Stimulated activated CD4-positive, alpha-beta T cell treated with anti-CD3 and anti-CD28 coated beads, Interleukin-1b, Interleukin-23, amount 100 ng/mL, for 48 hours (primary cell): ENCODE measurements at regions not wholly inside any gene's neighbourhood (a gene's known extent, or its start where the extent isn't known, plus 50 kb on each side); places are given as distances from the start of the nearest gene placed in this dataset.
"Not testable (repeated sequence)": the region's sequence is repeated elsewhere in the genome, so short reads cannot be mapped to it uniquely, and the experiment has no call there.

Experiments used
- DNase-seq: peaks from one replicate; pipeline ENCODE4 v3.0.0-alpha.2; 2020

DNA sequence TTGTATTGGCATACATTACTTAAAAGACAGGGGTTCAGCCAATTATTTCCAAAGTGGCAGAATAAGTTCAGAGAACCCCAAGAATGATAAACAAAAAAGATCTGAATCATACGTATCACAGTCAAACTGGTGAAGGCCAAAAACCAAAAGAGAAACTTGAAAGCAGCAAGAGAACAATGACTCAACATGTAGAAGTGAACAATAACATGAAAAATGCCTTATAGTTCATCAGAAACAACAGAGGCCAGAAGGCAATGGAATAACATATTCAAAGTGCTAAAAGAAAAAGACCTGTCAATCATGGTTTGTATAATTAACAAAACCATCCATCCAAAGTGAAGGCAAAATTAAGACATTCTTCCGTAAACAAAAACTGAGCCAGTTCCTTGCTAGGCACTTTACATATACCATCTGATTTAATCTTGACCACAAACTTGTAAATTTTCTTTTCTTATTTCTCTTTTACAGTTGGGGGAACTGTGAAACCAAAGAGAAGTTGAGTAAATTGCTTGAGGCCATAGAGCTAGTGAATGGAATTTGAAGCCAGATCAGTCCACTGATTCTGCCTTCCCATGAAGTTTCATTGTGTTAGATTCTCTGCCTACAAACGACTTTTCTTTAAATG, 232.1 kb upstream of the SEL1L start:
- no peak for DNase-seq

DNA sequence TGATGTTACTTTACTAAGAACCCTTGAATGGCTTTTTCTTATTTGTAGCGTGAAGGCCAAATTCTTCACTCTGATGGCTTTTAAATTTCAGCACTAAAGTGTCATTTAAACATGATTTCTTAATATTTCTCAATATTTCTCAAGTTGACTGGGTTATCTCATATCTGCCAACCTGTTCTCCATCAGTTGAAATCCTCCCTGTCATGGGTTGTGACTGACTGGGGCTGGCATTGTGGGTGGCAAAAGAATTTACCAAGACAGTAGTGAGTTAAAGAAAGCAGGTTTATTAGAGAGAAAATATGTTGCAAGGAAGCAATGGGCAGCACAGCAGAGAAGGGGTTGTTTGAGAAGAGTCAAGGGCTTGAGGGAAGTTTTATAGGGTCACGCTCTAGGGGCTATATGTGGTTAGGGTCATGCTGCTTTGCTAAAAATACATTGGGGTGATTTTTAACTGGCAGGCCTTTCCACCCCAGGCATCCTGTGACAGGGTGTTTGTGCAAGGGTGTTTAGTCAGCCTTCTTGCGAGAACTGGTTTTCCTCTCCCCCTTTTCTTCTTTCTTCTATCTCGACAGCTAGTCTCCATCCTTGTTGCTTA, 232.8 kb upstream of the SEL1L start:
- DNase-seq: no peak

DNA sequence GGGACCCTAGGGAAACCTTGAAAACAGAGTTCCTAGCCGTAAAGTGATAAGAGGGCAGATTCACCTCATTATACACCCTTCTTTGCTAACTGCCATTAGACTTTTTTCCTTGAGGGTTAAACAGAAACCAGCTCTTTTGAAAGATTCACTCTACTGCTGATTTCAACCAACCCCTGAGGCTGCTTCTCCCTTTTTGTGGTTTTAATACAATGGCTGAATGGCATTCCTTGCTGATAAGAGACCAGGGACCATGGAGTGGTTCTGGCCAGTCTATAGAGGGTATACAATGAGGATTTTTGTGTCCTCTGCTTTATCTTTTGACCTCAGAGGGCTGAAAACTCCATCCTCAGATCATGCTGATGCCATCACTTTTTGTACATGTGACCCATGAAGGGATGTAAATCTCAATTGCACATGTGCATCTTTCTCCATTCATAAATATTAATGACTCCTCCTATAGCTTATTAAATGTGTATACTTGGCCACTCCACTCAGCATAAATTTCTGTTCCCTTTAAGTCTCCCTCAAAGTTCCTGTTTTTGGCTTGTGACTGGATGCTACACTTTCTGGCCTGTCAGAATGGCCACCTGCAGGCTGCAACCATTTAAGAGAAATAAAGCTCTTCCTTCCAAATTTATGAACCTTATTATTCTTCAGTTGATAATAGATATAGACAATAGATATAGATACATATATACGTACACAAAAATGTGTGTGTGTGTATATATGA, 233.8 kb upstream of the SEL1L start:
- DNase-seq: no peak

DNA sequence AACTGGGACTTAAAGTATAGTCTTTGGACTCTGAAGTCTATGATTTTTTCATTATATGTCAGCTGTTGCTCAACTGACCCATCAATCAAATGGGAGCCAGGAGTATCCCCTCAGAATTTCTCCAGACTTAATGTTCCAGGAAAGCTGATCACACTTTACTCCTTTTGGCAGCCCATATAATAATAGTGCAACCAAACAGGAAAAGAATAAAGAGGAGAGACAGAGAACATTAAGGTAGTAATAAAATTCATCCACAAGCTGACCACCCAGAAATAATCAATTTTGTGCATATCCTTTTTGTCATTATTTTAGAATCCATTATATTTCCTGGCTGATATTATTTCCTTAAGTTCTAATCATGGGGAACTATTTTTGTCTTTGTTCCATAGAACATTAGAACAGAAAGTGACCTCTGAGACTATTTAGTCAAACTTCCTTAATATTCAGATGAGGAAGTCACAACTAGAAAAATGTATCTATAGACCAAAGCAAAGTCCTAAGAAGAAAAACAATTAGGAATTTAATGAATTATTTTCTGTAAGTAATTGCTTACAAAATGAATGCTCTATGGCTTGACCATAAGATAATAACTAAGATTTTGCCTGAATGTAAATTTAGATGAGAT, 238.1 kb upstream of the SEL1L start:
- no peak for DNase-seq

DNA sequence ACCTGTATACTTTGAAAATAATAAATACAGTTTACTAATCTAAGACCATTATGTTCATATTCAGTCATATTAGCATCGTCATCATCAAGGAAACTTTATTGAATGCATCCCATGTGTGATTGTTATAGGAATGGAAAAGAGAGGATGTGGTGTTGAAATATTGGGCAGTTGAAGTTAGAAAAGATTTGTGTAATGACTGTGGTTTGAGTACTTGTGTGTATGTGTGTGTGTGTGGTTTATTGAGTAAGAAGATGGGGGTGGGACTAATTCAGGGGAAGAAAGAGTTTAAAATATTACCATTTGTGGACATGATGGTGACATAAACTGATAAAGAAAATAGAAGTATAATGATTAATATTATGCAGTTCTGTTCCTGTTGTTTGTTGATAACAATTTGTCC, 238.7 kb upstream of the SEL1L start:
- DNase-seq: no peak

DNA sequence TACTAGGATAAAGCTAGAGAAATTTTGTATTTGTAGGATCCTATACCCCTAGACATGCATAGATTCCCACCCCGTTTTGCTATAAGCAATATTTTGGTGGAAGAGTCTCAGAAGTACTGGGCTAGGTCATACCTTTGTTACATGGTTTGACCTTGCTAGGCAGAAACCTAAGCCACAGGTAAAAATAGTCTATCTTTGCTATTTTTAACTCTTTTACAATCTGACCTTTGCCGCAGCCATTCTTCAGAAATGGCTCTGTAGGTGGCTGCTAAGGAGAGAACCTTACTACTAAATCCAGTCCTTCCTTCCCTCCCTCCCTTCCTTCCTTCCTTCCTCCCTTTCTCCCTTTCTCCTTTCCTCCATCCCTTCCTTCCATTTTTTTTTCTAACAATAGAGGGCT, 242.9 kb upstream of the SEL1L start:
- no peak for DNase-seq

DNA sequence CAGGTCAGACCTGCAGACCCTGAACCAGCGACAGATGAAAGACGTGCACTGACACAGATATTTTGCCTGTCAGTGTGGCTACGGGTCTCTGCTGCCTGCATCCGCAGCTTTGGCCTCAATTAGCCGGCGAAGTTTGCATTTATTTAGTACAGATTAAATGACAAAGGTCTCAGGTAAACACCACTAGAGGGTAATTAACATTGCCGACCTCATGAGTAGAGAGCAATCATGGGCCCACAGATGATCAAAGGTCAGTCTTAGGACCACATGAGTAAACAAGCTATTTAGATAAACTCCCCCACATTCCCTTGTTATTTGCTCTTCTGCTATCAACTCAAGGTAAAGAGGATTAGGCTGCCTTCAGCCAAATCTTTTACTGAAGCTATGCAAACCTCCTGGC, 248.1 kb upstream of the SEL1L start:
- not testable (repeated sequence) for DNase-seq

DNA sequence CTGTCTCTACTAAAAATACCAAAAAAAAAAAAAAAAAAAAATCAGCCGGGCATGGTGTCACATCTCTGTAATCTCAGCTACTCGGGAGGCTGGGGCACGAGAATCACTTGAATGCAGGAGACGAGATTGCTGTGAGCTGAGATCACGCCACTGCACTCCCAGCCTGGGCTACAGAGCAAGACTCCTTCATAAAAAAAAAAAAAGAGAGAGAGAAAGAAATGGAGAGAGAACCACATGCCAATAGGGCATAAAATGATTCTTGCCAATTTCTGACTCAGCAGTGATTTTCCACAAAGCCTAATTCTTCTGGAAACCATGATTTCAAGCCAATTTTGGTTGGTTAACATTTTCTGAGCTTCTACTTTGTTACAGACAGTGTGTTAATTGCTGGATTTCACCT, 250.4 kb upstream of the SEL1L start:
- DNase-seq: no peak

DNA sequence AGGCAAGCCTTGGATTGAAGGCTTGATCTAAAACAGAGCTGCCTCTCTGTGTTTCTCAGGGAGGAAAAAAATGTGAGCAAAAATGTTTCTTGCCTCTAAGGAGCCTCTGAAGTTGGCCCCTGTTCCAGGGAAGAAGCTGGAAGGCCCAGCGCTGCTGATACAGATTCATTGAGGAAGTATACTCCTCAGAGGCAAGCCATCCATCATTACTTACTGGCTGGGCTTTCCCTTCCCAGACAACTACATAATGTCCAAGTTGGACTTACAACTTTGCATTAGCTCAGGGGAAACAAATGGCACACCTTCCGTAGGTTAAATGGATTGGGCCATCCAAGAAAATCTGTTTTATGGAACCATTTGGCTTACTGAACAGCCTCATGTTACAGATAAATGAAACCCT, 263.7 kb upstream of the SEL1L start:
- DNase-seq: no peak

DNA sequence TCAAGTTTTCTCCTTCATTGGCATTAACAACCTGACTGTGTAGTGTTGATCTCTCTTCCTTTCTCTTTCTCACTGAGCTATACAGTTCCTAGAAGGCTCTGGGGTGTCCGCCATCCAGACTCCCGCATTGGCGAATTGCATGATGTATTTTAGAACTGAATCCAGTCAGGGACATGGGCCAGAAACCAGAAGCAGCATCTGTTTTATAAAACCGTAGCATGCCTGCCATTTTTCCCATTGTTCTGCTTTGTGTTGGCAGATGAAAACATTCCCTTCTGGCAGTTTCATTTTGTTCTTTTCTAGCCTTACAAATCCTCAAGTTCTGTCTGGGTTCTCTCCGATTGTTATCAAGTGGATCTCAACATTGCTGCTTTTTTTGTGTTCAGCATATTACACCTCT, 268.3 kb upstream of the SEL1L start:
- no peak for DNase-seq

DNA sequence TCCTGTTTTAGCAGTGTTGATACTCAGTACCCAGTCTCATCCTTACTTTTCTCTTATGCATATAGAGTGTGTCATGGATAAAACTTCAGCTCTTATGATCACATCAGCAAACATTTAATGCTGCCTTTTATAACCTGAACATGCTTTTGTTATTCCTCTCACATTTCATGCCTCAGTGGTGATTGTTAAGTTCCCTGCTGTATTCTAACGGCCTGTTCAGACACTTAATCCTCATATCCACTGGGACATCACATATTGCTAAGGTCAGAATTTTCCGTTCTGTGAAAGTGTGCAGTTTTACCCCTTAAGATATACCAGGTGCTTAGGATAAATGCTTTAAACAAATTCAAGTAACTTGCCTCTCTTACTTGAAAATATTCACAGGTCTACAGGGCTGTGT, 268.7 kb upstream of the SEL1L start:
- no peak for DNase-seq

DNA sequence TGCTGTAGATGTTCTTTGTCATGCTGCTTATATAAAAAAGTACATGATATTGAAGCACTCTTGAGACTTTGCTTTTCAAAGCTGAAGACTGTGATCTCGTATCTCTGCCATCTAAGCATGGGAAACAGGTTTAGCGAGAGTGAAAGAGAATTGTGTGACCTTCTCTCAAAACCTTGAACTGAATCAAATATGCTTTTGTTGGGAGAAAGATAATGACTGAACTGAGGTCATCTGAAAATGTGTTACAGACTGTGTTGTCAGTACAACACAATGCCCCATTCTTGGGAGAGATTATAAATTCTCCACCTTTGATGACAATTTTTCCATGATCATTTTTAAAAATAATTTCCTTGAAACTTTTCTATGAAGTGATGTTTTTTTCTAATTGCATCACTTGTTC, 272.1 kb upstream of the SEL1L start:
- DNase-seq: no peak

DNA sequence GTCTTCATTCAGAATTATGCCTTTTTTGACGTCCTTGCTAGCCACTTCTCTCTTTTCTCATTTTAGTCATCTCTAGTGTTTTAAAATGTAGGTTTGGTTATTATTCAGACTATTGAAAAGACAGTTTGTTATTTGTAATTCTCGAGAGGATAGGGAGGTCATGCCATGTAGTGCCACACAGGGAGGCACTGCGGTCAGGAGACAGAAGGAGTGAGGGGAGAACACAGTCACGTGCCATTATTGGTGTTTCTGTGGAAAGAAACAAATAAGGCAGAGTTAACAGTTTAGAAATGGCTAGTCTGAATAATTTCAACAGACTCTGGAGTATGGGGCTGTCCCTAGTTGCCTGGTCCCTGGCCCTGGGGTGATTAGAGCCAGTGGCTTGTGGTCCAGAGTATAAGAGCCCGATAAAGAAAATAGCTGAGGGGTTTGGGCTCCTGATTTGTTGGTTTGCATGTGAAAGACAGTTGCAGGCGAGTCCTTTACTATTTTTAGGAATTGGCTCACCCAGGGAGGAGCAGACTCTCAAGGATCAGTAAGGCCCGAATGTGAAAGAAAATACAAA, 278.1 kb upstream of the SEL1L start:
- DNase-seq: no peak

DNA sequence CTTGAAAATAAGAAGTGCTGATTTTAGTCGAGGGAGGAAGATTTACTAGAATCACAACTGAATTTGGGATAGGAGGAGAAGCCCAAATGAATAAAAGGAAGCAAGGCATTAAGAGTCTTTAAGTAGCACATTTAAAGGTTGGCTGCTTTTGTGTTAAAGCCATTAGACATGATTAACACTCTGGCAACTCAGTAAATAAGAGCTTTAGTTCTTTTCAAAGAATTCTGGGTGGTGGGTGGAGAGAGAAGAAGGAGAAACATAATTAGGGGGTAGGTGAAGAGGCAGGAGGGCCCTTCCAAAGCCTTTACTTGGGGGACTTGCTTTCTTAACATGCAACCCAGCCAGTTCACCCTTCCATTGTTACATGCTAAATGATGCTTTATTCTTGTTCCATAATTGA, 284.6 kb upstream of the SEL1L start:
- DNase-seq: no peak

DNA sequence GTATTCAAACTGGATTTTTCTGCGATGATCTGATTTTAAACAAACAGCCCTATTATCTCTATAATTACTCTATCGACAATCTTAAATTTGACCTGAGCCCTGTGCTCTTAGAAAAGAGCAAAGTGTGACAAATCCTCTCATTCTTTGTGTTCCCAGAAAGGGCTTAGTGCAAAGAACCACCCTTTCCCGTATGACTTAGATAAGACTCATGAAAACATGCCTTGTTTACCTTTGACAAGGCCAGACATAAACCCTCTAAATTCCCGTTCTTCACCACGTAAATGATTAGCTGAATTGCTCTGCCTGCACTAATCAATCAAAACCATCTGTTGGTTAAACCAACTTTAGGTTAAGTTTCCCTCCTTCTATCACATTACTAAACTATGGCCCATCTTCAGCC, 285.7 kb upstream of the SEL1L start:
- no peak for DNase-seq

DNA sequence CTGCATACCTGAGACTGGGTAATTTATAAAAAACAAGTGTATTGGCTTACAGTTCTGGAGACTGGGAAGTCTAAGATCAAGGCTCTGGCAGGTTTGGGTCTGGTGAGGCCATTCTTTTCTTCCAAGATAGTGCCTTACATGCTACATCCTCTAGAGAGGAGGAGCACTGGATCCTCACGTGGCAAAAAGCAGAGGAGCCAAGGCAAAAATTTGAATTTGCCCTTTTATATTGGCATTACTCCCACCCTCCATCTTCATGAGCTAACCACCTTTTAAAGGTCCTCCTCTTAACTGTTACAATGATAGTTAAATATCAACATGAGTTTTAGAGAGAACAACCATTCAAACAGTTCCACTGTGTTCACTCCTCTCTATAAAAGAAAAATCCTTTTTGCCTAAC, 286.3 kb upstream of the SEL1L start:
- no peak for DNase-seq

DNA sequence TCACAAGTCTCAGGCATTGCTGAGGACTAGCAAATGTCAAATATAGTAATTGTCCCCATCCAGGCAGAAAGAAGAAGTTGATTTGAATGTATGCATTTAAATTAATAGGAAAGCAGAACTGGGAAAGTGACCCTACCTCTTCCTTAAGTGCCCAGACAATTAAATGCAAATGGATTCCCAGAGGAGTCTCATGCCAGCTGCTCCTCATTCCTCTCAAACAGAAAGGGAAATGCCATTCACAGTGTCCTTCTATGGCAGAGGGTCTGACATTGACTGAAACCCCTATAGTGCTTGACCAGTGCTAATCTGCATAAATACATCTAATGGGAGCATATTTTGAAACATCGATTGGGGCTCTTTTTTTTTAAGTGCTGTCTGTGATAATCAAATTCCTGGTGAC, 292.4 kb upstream of the SEL1L start:
- no peak for DNase-seq

DNA sequence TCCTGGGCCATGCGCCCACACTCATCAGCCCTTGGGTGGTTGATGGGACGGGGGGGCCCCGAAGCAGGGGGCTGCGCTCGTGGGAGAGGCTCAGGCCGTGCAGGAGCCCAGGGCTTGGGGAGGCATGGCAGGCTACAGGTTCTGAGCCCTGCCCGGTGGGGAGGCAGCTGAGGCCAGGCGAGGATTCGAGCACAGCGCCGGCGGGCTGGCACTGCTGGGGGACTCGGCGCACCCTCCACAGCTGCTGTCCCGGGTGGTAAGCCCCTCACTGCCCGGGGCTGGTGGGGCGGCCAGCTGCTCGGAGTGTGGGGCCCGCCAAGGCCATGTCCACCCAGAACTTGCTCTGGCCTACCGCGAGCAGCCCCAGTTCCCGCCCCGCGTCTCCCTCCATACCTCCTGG, 295.8 kb upstream of the SEL1L start:
- DNase-seq: no peak

DNA sequence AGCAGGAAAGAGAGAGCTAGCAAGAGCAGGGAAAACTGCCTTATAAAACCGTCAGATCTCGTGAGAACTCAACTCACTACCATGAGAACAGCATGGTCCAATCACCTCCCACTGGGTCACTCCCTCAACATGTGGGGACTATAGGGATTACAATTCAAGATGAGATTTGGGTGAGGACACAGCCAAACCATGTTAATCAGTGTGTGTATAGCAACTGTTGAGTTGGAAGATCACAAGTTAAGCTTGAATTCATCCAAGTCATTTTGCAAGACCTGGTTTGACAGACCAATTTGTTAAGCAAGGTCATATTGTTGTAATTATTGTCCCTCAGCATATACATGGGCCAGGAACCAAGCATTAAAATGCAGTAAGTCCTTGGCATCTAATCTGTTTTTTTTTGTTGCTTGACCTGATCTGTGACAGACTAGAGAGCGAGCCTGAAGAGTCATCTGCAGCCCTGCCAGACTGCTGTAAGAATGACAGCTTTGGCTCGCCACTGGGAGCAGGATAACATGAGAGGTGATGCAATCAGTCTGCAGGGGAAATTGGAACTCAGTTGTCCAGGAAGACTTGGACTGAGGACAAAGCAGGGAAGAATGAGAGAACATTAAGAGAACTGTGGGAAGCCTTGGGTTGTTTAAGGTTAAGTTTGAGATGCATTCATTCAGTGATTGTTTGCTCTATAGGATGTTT, 297.6 kb upstream of the SEL1L start:
- DNase-seq: no peak

DNA sequence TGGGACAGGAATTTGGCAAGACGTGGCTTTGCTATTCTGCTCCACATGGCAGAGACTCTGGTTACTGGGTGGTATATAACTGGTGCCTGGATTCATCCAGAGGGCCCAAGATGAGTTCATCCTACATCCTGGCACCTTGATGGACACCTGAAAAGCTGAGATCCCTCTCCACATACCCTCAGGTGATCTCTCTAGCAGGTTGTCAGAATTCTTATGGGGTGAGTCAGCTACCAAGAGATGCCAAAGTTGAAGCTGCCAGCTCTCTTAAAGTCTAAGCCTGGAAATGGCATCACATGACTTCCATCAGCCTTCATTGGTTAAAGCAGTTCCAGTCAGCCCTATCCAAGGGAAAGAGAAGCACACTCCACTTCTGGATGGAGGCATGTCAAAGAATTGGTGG, 300.7 kb upstream of the SEL1L start:
- no peak for DNase-seq

DNA sequence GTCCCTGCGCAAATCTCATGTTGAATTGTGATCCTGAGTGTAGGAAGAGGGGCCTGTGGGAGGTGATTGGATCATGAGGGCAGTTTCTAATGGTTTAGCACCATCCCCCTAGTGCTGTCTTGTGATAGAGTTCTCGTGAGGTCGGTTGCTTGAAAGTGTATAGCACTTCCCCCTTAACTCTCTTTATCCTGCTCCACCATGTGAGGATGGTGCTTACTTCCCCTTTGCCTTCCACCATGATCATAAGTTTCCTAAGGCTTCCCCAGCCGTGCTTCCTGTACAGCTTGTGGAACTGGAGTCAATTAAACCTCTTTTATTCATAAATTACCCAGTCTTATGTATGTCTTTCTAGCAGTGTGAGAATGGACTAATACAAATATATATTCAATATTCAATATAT, 303.7 kb upstream of the SEL1L start:
- DNase-seq: no peak

DNA sequence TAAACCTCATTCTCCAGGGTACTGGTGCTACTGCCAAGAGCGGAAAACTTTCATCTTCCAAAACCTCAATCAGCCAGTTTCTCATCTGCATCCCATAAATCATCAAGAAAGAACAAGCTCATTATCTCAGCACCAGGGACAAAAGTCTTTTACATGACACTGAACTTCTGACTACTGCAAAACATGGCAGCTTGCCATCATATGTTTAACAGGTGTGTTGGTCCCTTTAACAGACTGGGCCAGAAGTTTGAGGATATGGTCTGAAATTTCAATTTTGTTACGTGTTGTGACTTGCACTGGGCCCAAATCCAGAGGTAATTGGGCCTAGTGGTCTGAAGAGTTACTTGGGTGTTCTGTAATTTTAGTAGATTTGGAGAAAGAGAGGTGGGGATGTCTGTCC, 305.4 kb upstream of the SEL1L start:
- DNase-seq: no peak

DNA sequence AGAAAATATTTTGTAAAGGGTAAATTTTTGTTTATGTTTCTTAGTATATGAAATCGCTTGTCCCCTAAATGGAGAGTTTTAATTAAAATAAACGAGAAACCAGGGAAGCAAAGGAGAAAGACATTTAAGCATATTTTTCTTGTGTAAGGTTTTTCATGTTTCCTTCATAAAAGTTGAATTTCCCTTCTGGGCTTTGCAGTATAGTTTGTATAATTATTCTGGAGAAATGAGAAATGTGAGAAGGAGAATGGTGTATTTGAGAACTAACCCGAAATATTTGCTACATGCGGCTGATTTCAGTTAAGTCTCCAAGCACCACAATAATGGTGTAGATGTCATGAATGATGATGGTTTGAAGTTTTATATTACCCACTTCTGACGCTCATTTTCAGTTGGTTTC, 307.7 kb upstream of the SEL1L start:
- no peak for DNase-seq
